Skeletal muscle satellite cell (primary cell): ENCODE measurements at regions not wholly inside any gene's neighbourhood (a gene's known extent, or its start where the extent isn't known, plus 50 kb on each side); places are given as distances from the start of the nearest gene placed in this dataset.
"Not testable (repeated sequence)": the region's sequence is repeated elsewhere in the genome, so short reads cannot be mapped to it uniquely, and the experiment has no call there.

Experiments used
- H3K27me3 ChIP-seq: 2 replicates; pipeline ENCODE4 v1.7.0; 2013; ENCODE audit warnings: low read length; ENCODE audit not compliant: control insufficient read depth, insufficient read depth
- H3K36me3 ChIP-seq: 2 replicates; pipeline ENCODE4 v1.7.0; 2013; ENCODE audit warnings: mild to moderate bottlenecking, control low read depth, low read length; ENCODE audit not compliant: insufficient read depth
- H3K4me1 ChIP-seq: 2 replicates; pipeline ENCODE4 v1.7.0; 2013; ENCODE audit warnings: low read length; ENCODE audit not compliant: control insufficient read depth, insufficient read depth
- H3K4me2 ChIP-seq: 2 replicates; pipeline ENCODE4 v1.7.0; 2013; ENCODE audit warnings: mild to moderate bottlenecking, low read length
- H3K4me3 ChIP-seq: 2 replicates; pipeline ENCODE4 v1.7.0; 2013; ENCODE audit warnings: low read length
- H3K9ac ChIP-seq: 2 replicates; pipeline ENCODE4 v1.7.0; 2013; ENCODE audit warnings: mild to moderate bottlenecking, low read depth, low read length, moderate library complexity
- H3K9me3 ChIP-seq: replicated peaks from 2 replicates; pipeline ENCODE4 v1.7.0; 2013; ENCODE audit warnings: mild to moderate bottlenecking, control low read depth, low read length

DNA sequence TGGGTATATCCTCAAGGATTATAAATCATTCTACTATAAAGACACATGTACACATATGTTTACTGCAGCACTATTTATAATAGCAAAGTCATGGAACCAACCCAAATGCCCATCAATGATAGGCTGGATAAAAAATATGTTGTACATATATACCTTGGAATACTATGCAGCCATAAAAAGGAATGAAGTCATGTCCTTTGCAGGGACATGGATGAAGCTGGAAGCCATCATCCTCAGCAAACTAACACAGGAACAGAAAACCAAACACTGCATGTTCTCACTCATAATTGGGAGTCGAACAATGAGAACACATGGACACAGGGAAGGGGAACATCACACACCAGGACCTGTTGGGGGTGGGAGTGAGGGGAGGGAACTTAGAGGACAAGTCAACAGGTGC, 715.0 kb upstream of the ADGRB3 start:
- H3K36me3 ChIP-seq, H3K9me3 ChIP-seq, H3K4me3 ChIP-seq, H3K27me3 ChIP-seq, H3K4me1 ChIP-seq, H3K9ac ChIP-seq, H3K4me2 ChIP-seq: not testable (repeated sequence)

DNA sequence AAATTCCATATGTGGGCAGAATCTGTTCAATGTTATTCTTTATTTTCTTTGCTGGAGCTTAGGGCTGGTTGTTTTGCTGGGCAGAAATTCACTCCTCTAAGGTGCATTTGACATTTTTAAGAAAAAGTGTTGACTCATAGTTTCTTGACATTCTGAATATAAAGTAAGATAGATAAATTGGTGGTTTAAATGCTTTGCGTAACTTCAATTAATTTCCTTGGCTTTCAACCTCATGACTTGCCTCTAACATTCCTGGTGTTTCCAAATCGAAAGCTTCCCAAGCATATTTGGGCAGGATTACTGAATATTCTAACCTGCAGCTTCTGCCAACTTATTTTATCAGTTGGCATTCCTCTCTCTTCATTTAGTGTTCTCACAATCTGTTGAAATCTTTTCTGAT, 718.7 kb upstream of the ADGRB3 start:
- Histone ChIP-seq H3K4me2 (no peak overlapping the region), H3K36me3 (no peaks in the 10 kb centered on the region), H3K9ac (no peak overlapping the region), H3K4me1 (no peaks in the 10 kb centered on the region), H3K9me3 (no peaks in the 10 kb centered on the region), H3K4me3 (no peak overlapping the region), H3K27me3 (no peaks in the 10 kb centered on the region)

DNA sequence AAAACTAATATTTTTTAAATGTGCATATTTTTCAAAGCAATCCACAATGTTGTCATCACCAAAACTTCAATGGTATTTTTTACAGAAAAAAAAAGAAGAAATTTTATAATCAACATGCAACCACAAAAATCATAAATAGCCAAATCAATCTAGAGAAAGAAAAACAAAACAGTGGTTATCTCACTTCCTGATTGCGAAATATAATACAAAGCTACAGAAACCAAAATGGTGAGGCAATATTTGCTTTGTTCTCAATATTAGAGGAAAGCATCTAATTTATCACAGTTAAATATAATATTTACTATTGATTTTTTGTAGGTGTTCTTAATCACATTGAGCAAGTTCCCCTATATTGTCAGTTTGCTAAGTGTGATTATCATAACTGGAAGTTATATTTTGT, 720.7 kb upstream of the ADGRB3 start:
- H3K4me3 ChIP-seq, result no peak overlapping the region
- no peaks in the 10 kb centered on the region for H3K9me3 ChIP-seq
- H3K27me3 ChIP-seq, result no peaks in the 10 kb centered on the region
- no peak overlapping the region for H3K9ac ChIP-seq
- no peaks in the 10 kb centered on the region for H3K36me3 ChIP-seq
- H3K4me2 ChIP-seq, result no peak overlapping the region
- no peaks in the 10 kb centered on the region for H3K4me1 ChIP-seq

DNA sequence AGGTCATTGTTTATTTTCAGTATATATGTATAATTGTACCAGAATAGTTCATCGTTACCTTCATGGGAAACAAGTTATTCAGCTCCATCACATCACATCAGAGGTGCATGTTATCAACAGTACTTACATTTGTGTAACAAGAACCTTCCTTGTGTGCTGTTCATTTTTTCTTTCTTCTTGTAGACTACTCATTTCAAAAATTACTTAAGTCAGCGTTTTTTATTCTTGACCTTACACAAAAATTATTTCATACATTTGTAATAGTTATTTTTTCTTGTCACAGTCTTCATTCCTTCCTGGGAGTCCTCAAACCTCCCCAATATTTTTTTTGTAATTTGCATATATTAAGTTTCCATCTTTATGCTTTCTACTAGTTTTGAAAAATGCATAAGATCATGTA, 725.7 kb upstream of the ADGRB3 start:
- no peak overlapping the region for H3K4me3 ChIP-seq
- no peak overlapping the region for H3K4me2 ChIP-seq
- no peak overlapping the region for H3K9ac ChIP-seq
- H3K27me3 ChIP-seq, result no peaks in the 10 kb centered on the region
- no peaks in the 10 kb centered on the region for H3K36me3 ChIP-seq
- H3K9me3 ChIP-seq, result no peaks in the 10 kb centered on the region
- H3K4me1 ChIP-seq, result no peaks in the 10 kb centered on the region

DNA sequence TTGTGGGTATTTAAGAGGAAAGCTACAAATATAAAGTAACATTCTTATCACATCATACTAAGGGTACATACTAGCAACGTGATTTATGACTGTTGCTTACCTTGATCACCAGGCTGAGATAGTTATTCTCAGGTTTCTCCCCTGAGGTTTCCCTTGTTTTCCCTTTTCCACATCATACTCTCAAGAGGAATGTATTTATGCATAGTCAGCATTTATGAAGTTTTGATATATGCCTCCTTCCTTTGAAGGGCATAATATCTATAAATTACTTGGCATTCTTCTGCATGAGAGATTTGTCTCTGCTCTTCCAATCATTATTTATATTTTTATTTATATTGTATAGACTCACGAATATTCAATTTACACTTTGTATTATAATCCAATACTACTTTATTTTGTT, 726.7 kb upstream of the ADGRB3 start:
- Histone ChIP-seq H3K27me3 (no peaks in the 10 kb centered on the region), H3K9me3 (no peaks in the 10 kb centered on the region), H3K36me3 (no peaks in the 10 kb centered on the region), H3K4me2 (no peak overlapping the region), H3K9ac (no peak overlapping the region), H3K4me1 (no peaks in the 10 kb centered on the region), H3K4me3 (no peak overlapping the region)

DNA sequence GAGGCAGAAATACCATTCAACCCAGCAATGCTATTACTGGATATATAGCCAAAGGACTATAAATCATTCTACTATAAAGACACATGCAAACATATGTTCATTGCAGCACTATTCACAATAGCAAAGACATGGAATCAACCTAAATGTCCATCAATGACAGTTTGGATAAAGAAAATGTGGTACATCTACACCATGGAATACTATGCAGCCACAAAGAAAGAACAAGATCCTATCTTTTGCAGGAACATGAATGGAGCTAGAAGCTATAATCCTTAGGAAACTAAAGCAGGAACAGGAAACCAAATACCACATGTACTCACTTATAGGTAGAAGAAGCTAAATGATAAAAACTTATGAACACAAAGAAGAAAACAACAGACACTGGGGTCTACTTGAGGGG, 730.3 kb upstream of the ADGRB3 start:
- H3K27me3 ChIP-seq, H3K9ac ChIP-seq, H3K36me3 ChIP-seq, H3K4me3 ChIP-seq, H3K4me1 ChIP-seq, H3K4me2 ChIP-seq, H3K9me3 ChIP-seq: not testable (repeated sequence)

DNA sequence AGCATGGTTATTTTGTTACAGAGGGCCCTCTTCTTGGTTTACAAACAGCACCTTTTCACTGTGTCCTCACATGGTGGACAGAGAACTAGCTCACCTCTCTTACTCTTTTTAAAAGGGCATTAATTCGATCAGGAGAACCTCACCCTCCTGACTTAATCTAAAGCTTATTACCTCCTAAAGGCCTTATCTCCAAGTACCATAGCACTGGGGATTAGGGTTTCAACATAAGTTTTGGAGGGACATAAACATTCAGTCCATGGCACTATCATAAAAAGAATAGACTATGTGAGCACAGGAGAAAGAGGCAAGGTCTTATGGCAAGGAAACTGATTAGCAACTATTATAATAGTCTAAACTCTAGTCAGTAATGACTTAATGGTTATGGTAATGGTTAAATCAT, 736.2 kb upstream of the ADGRB3 start:
- Histone ChIP-seq H3K4me1 (no peaks in the 10 kb centered on the region), H3K9me3 (no peaks in the 10 kb centered on the region), H3K27me3 (no peaks in the 10 kb centered on the region), H3K9ac (no peak overlapping the region), H3K4me2 (no peak overlapping the region), H3K36me3 (no peaks in the 10 kb centered on the region), H3K4me3 (no peak overlapping the region)

DNA sequence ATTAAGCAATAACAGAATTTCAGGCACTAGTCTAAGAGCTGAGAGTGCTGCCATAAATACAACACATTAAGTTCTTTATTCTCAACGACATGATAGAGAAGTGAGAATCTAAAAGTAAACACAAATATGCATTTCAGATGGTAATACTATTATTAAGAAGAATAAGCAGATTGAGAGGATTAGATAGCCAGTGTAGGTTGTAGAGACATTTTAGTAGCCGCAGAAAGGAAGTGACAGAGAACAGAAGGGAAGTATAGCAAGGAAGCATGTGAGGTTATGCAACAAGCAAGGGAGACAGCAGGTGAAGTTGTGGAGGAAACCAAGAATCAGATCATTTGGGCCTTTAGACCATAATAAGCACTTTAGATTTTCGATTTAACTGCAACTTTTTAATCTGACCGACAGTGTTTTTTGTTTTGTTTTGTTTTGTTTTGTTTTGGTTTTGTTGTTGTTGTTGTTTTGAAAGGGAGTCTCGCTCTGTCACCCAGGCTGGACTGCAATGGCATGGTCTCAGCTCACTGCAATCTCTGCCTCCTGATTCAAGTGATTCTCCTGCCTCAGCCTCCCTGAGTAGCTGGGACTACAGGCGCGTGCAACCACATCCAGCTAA, 737.0 kb upstream of the ADGRB3 start:
- H3K27me3 ChIP-seq, result no peaks in the 10 kb centered on the region
- no peak overlapping the region for H3K9ac ChIP-seq
- no peak overlapping the region for H3K4me3 ChIP-seq
- H3K9me3 ChIP-seq, result no peaks in the 10 kb centered on the region
- H3K36me3 ChIP-seq, result no peaks in the 10 kb centered on the region
- H3K4me1 ChIP-seq, result no peaks in the 10 kb centered on the region
- no peak overlapping the region for H3K4me2 ChIP-seq

DNA sequence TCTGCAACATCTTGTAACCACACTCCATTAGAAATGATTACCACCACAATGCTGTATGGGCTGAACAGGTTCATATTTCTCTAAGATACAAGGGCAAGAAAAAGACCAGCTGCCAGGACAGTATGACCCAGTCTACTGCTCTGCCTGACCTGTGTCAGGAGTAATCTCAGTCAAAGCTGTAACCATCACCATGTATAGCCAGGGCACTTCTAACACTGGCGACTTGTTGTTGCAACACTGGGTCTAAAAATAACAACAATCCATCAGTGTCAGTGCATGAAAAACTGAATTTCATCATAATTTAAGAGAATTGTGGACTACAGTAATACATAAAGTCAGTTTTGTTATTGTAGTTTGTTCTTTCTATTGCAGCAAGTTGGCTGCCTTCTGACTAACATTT, 738.6 kb upstream of the ADGRB3 start:
- Histone ChIP-seq H3K27me3 (no peaks in the 10 kb centered on the region), H3K36me3 (no peaks in the 10 kb centered on the region), H3K9ac (no peak overlapping the region), H3K9me3 (no peaks in the 10 kb centered on the region), H3K4me3 (no peak overlapping the region), H3K4me1 (no peaks in the 10 kb centered on the region), H3K4me2 (no peak overlapping the region)

DNA sequence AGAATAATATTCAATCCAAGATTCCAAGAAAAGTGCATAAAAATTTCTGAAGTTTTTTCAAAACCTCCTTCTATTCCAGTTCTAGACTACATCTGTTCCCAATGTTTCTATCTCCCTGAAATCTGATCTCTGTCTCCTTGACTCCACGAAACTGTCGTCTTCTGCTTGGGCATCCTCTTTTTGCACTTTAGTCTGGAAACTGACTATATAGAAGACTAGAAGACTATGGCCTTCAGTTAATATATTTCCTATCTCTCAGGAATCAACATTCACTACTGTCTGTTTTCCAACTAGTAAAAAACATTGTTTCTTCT, 745.4 kb upstream of the ADGRB3 start:
- H3K9me3 ChIP-seq, result peaks cover 13% of the 10 kb centered on the region
- H3K9ac ChIP-seq, result no peak overlapping the region
- H3K4me1 ChIP-seq, result no peaks in the 10 kb centered on the region

DNA sequence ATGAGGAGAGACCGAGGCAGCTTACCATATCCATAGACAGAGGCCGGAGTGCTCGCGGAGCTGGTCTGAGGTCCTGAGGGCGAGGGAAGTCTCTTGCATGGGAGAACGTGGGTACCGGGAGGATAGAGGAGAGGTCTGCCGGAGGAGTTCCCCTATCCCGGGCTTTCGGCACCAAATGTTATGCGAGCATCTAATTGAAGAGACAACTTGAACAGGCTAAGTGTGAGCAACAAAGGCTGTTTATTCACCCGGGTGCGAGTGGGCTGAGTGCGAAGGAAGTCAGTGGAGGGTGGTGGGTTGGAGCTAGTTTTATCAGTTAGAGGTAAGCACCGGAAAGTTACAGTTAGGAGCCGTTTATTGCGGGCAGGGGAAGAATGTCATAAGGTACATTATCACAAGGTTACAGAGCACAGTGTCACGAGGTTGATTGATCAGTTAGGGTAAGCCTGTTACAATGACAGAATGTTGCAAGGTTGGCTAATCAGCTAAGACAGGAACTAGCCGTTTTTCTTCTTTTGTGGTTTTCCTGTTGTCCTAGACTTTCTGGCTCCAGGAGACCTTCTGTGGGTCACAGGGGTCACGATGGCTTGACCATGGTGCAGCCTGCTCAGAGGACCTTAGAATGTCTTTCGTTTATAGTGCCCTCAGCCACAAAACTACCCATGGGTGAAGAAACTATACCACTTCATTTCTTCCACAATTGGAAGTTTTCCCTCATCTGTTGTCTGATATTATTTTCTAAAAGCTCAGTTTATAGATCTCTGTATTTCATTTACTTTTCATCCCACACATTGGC, 746.0 kb upstream of the ADGRB3 start:
- Histone ChIP-seq H3K9ac (no peak overlapping the region), H3K36me3 (no peaks in the 10 kb centered on the region), H3K4me1 (no peaks in the 10 kb centered on the region), H3K9me3 (peaks cover 13% of the 10 kb centered on the region), H3K27me3 (no peaks in the 10 kb centered on the region), H3K4me2 (no peak overlapping the region), H3K4me3 (no peak overlapping the region)

More for the DNA sequence above, 745.4 kb upstream of the ADGRB3 start:
- no peak overlapping the region for H3K4me2 ChIP-seq
- no peaks in the 10 kb centered on the region for H3K36me3 ChIP-seq
- H3K4me3 ChIP-seq, result no peak overlapping the region
- no peaks in the 10 kb centered on the region for H3K27me3 ChIP-seq

DNA sequence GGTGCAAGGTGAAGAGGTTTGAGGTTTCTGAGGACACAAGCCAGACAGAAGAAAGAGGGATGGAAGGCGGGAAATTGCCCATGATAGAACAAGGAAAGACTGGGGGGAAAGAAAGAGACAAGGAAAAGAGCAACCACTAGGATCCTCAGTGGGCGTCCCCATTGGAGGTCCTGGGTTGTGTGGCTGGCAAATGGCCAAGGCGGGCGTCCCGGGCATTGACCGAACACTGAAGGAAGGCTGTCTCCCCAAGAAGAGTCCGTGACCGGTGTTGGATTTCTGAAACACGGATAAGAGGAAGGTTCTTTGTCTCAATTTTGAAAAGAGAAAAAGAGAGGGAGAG, 746.6 kb upstream of the ADGRB3 start:
- H3K4me2 ChIP-seq, result no peak overlapping the region
- no peak overlapping the region for H3K4me3 ChIP-seq
- no peak overlapping the region for H3K9ac ChIP-seq
- peaks cover 13% of the 10 kb centered on the region for H3K9me3 ChIP-seq
- H3K36me3 ChIP-seq, result no peaks in the 10 kb centered on the region
- H3K27me3 ChIP-seq, result no peaks in the 10 kb centered on the region
- no peaks in the 10 kb centered on the region for H3K4me1 ChIP-seq
